ENCODE measurements at regions not wholly inside any gene's neighbourhood (a gene's known extent, or its start where the extent isn't known, plus 50 kb on each side); places are given as distances from the start of the nearest gene placed in this dataset.

DNA sequence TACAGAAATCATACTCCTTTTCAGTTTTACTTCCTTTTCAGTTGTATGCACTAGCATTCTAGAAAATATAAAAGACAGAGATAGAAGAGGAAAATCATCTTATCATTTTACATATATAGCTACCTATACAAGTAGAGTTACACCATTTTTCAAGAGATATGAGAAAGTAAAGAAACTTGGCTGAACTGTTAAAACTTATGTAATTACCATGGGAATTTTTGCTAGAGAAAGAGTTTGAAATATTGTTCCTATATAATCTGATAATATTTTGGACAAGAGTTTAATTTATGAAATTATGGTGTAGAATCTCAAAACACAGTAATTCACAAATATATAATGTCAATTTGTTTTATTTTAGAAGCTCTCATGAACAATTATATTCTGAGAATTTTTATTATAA, 180.8 kb downstream of the PLPPR4 start:
- no peaks in the 10 kb centered on the region for H3K36me3 ChIP-seq (ENCODE audit: insufficient read depth, low read length, poor library complexity, severe bottlenecking)
- no peaks in the 10 kb centered on the region for H3K9me3 ChIP-seq (ENCODE audit: low read depth, low read length, poor library complexity, severe bottlenecking)
- no peak overlapping the region for H3K27ac ChIP-seq (ENCODE audit: low read depth, low read length, poor library complexity, severe bottlenecking)
- ChIA-PET POLR2A (ENCODE audit: low non-redundant PET) (no interaction called here), CTCF (no interaction called here)
- no TSS peak for BruUV-seq (replicated peaks)
- peaks cover 10% of the 10 kb centered on the region for H3K4me1 ChIP-seq (ENCODE audit: insufficient read depth, low read length, poor library complexity, severe bottlenecking)
- no peak for DNase-seq (ENCODE audit: low spot score)
- intact Hi-C loops (cut with micrococcal nuclease; ENCODE audit: unreplicated experiment): no loop called here
- no peak overlapping the region for H3K4me3 ChIP-seq (ENCODE audit: low read depth, low read length, poor library complexity, severe bottlenecking)
- no peaks in the 10 kb centered on the region for H3K27me3 ChIP-seq (replicated peaks; ENCODE audit: insufficient read depth, low read depth, low read length, poor library complexity)
- TF ChIP-seq, protein P1, sequence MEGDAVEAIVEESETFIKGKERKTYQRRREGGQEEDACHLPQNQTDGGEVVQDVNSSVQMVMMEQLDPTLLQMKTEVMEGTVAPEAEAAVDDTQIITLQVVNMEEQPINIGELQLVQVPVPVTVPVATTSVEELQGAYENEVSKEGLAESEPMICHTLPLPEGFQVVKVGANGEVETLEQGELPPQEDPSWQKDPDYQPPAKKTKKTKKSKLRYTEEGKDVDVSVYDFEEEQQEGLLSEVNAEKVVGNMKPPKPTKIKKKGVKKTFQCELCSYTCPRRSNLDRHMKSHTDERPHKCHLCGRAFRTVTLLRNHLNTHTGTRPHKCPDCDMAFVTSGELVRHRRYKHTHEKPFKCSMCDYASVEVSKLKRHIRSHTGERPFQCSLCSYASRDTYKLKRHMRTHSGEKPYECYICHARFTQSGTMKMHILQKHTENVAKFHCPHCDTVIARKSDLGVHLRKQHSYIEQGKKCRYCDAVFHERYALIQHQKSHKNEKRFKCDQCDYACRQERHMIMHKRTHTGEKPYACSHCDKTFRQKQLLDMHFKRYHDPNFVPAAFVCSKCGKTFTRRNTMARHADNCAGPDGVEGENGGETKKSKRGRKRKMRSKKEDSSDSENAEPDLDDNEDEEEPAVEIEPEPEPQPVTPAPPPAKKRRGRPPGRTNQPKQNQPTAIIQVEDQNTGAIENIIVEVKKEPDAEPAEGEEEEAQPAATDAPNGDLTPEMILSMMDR (conservative IDR thresholded peaks at IDR 0.05; ENCODE audit: low read depth, low read length): no peak
- no peak for TF ChIP-seq EZH2 (IDR thresholded peaks at IDR 0.05; ENCODE audit: borderline replicate concordance, low read depth, low read length, poor library complexity, severe bottlenecking)

GRCh38 chr1:99445486-99445885, 181.2 kb downstream of the PLPPR4 start:
- Histone ChIP-seq H3K27ac (ENCODE audit: low read depth, low read length, poor library complexity, severe bottlenecking) (no peak overlapping the region), H3K4me3 (ENCODE audit: low read depth, low read length, poor library complexity, severe bottlenecking) (no peak overlapping the region), H3K27me3 (replicated peaks; ENCODE audit: insufficient read depth, low read depth, low read length, poor library complexity) (no peaks in the 10 kb centered on the region), H3K36me3 (ENCODE audit: insufficient read depth, low read length, poor library complexity, severe bottlenecking) (no peaks in the 10 kb centered on the region), H3K4me1 (ENCODE audit: insufficient read depth, low read length, poor library complexity, severe bottlenecking) (peaks cover 10% of the 10 kb centered on the region), H3K9me3 (ENCODE audit: low read depth, low read length, poor library complexity, severe bottlenecking) (no peaks in the 10 kb centered on the region)
- ChIA-PET CTCF (no interaction called here), POLR2A (ENCODE audit: low non-redundant PET) (no interaction called here)
- TF ChIP-seq, protein P1 (conservative IDR thresholded peaks at IDR 0.05; ENCODE audit: low read depth, low read length): no peak
- no peak for TF ChIP-seq EZH2 (IDR thresholded peaks at IDR 0.05; ENCODE audit: borderline replicate concordance, low read depth, low read length, poor library complexity, severe bottlenecking)
- intact Hi-C loops (cut with micrococcal nuclease; ENCODE audit: unreplicated experiment): no loop called here
- DNase-seq (ENCODE audit: low spot score): no peak
- BruUV-seq (replicated peaks): no TSS peak

DNA sequence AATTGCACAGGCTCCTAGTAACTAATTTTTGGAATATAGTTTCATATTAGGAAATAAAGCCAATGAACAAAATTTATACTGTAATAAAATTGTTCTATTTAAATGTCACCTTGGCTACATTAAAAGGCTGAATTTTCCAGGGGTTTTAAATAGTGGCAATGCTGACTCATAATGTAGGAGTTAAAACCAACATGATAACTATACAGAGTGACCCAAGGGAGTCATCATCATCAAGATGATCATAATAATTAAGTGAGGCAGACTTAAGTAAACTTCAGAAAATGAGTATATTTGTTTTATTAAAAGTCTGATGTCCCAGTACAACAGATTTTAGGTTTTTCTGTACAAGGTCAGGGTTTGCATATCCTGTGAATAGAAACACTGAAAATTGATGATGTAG, 183.4 kb downstream of the PLPPR4 start:
- no peak overlapping the region for H3K4me3 ChIP-seq (ENCODE audit: low read depth, low read length, poor library complexity, severe bottlenecking)
- BruUV-seq (replicated peaks): no TSS peak
- H3K4me1 ChIP-seq (ENCODE audit: insufficient read depth, low read length, poor library complexity, severe bottlenecking): no peaks in the 10 kb centered on the region
- POLR2A ChIA-PET (ENCODE audit: low non-redundant PET): no interaction called here
- intact Hi-C loops (cut with micrococcal nuclease; ENCODE audit: unreplicated experiment): no loop called here
- H3K36me3 ChIP-seq (ENCODE audit: insufficient read depth, low read length, poor library complexity, severe bottlenecking): no peaks in the 10 kb centered on the region
- H3K9me3 ChIP-seq (ENCODE audit: low read depth, low read length, poor library complexity, severe bottlenecking): no peaks in the 10 kb centered on the region
- CTCF ChIA-PET: no interaction called here
- no peak for TF ChIP-seq EZH2 (IDR thresholded peaks at IDR 0.05; ENCODE audit: borderline replicate concordance, low read depth, low read length, poor library complexity, severe bottlenecking)
- TF ChIP-seq, protein P1 (conservative IDR thresholded peaks at IDR 0.05; ENCODE audit: low read depth, low read length): no peak
- DNase-seq (ENCODE audit: low spot score): no peak
- H3K27ac ChIP-seq (ENCODE audit: low read depth, low read length, poor library complexity, severe bottlenecking): no peak overlapping the region
- H3K27me3 ChIP-seq (replicated peaks; ENCODE audit: insufficient read depth, low read depth, low read length, poor library complexity): no peaks in the 10 kb centered on the region

Measured in A673 (cell line).